Testis (tissue), 2 donors: ENCODE measurements at regions not wholly inside any gene's neighbourhood (a gene's known extent, or its start where the extent isn't known, plus 50 kb on each side); places are given as distances from the start of the nearest gene placed in this dataset.
"Not testable (repeated sequence)": the region's sequence is repeated elsewhere in the genome, so short reads cannot be mapped to it uniquely, and the experiment has no call there.

ENCODE experiments used
- DNase-seq: peaks from one replicate; pipeline ENCODE4 v3.0.0-alpha.2; 2019
- H3K27ac ChIP-seq, 2 donors: fragments of 200-600 bp; sonication (generic); one replicate each; pipeline ENCODE4 v1.5.1; 2019
- H3K27me3 ChIP-seq: fragments of 200-600 bp; sonication (generic); one replicate; pipeline ENCODE4 v1.5.1; 2019
- H3K36me3 ChIP-seq: fragments of 200-600 bp; sonication (generic); one replicate; pipeline ENCODE4 v1.5.1; 2017; ENCODE audit warnings: low read depth; ENCODE audit errors: missing control alignments
- H3K4me1 ChIP-seq: fragments of 200-600 bp; sonication (generic); one replicate; pipeline ENCODE4 v1.5.1; 2019
- H3K4me3 ChIP-seq, 2 donors: fragments of 200-600 bp; sonication (generic); one replicate each; pipeline ENCODE4 v1.5.1; 2017 to 2019
- H3K9me3 ChIP-seq: fragments of 200-600 bp; sonication (generic); one replicate; pipeline ENCODE4 v1.5.1; 2017
- CTCF ChIP-seq, 3 experiments: fragments of 450-650 bp in 2 of 3; fragments of 200-600 bp in 1 of 3; sonication (generic) in 1 of 3; IDR thresholded peaks; one replicate each; pipeline ENCODE4 v1.5.1; 2016 to 2019; ENCODE audit warnings: antibody characterized with exemption in 3 of 3, mild to moderate bottlenecking in 2 of 3, moderate library complexity in 1 of 3
- POLR2A ChIP-seq: fragments of 450-650 bp; IDR thresholded peaks from one replicate; pipeline ENCODE4 v1.6.1; 2017; ENCODE audit warnings: antibody characterized with exemption, mild to moderate bottlenecking, moderate library complexity
- whole genome bisulfite sequencing, 2 donors: methylation state at CpG; one replicate each; pipeline ENCODE4 v1.1.5; 2018; 5-methylcytosine and 5-hydroxymethylcytosine counted together
- intact Hi-C: fragments of 100-400 bp; cut with DNase I; formaldehyde crosslinking; loops from one replicate; pipeline ENCODE4 v1.15.1; 2023; ENCODE audit warnings: low total_unique reads

GRCh38 chrX:50967736-50968135 is 57.2 kb downstream of the BMP15 start:
- WGBS, 2 donors = 80 to 92% methylated on average over 6 of the region's 6 CpGs
- H3K36me3 ChIP-seq = no peaks in the 10 kb centered on the region
- no peaks in the 10 kb centered on the region for H3K27me3 ChIP-seq
- TF ChIP-seq CTCF (IDR thresholded peaks at IDR 0.05) = no peak
- H3K27ac ChIP-seq = no peak overlapping the region
- no peak for DNase-seq
- no peaks in the 10 kb centered on the region for H3K9me3 ChIP-seq
- H3K4me1 ChIP-seq = no peaks in the 10 kb centered on the region
- H3K4me3 ChIP-seq = no peak overlapping the region
- intact Hi-C loops = no loop called here

GRCh38 chrX:50968871-50969635 is 58.5 kb downstream of the BMP15 start:
- H3K27ac ChIP-seq, intact Hi-C loops, H3K27me3 ChIP-seq, DNase-seq, H3K36me3 ChIP-seq, H3K4me3 ChIP-seq, H3K4me1 ChIP-seq, H3K9me3 ChIP-seq: not testable (repeated sequence)
- WGBS, 2 donors = 72% methylated on average over 7 of the region's 7 CpGs; no CpG with 5 or more reads in 1 of the 2 donors

- Histone ChIP-seq H3K27me3 (no peaks in the 10 kb centered on the region), H3K4me1 (no peaks in the 10 kb centered on the region), H3K9me3 (no peaks in the 10 kb centered on the region), H3K4me3 (no peak overlapping the region), H3K27ac (no peak overlapping the region), H3K36me3 (no peaks in the 10 kb centered on the region)
- DNase-seq = no peak
- WGBS, 2 donors = 78 to 96% methylated on average over 2 of the region's 2 CpGs
- no peak for TF ChIP-seq CTCF (IDR thresholded peaks at IDR 0.05)
- no peak for TF ChIP-seq POLR2A
- intact Hi-C loops = no loop called here
These were observed 60.9 kb downstream of the BMP15 start for GRCh38 chrX:50971395-50971794.

- intact Hi-C loops = no loop called here
- Histone ChIP-seq H3K4me1 (no peaks in the 10 kb centered on the region), H3K27me3 (no peaks in the 10 kb centered on the region), H3K9me3 (no peaks in the 10 kb centered on the region), H3K36me3 (no peaks in the 10 kb centered on the region), H3K27ac (no peak overlapping the region), H3K4me3 (no peak overlapping the region)
- WGBS, 2 donors = 91 to 95% methylated on average over 2 to 3 of the region's 3 CpGs
- DNase-seq = no peak
- TF ChIP-seq CTCF (IDR thresholded peaks at IDR 0.05) (no peak), POLR2A (no peak)
These were observed 62.7 kb downstream of the BMP15 start for GRCh38 chrX:50973199-50973598.

GRCh38 chrX:50978920-50979682 is 68.6 kb downstream of the BMP15 start:
- whole genome bisulfite sequencing, 2 donors = 40 to 52% methylated on average over 10 to 13 of the region's 13 CpGs
- Histone ChIP-seq H3K27me3 (no peaks in the 10 kb centered on the region), H3K4me1 (no peaks in the 10 kb centered on the region), H3K27ac (no peak overlapping the region), H3K36me3 (no peaks in the 10 kb centered on the region), H3K4me3 (no peak overlapping the region), H3K9me3 (no peaks in the 10 kb centered on the region)
- intact Hi-C loops = no loop called here
- TF ChIP-seq POLR2A = no peak
- TF ChIP-seq CTCF (IDR thresholded peaks at IDR 0.05) = no peak
- DNase-seq = peak; percentile 16
